Posterior cingulate gyrus (tissue), 11 donors: ENCODE measurements at regions not wholly inside any gene's neighbourhood (a gene's known extent, or its start where the extent isn't known, plus 50 kb on each side); places are given as distances from the start of the nearest gene placed in this dataset.

ENCODE experiments used
- DNase-seq, 10 donors: peaks; one replicate each; pipeline versions ENCODE4 v3.0.0 to v3.0.0-alpha.2; 2020 to 2021; ENCODE audit warnings: mixed read lengths in 3 of 10
- intact Hi-C: fragments of 100-400 bp; cut with DNase I; formaldehyde crosslinking; loops from one replicate; pipeline ENCODE4 v1.15.1; 2023

DNA sequence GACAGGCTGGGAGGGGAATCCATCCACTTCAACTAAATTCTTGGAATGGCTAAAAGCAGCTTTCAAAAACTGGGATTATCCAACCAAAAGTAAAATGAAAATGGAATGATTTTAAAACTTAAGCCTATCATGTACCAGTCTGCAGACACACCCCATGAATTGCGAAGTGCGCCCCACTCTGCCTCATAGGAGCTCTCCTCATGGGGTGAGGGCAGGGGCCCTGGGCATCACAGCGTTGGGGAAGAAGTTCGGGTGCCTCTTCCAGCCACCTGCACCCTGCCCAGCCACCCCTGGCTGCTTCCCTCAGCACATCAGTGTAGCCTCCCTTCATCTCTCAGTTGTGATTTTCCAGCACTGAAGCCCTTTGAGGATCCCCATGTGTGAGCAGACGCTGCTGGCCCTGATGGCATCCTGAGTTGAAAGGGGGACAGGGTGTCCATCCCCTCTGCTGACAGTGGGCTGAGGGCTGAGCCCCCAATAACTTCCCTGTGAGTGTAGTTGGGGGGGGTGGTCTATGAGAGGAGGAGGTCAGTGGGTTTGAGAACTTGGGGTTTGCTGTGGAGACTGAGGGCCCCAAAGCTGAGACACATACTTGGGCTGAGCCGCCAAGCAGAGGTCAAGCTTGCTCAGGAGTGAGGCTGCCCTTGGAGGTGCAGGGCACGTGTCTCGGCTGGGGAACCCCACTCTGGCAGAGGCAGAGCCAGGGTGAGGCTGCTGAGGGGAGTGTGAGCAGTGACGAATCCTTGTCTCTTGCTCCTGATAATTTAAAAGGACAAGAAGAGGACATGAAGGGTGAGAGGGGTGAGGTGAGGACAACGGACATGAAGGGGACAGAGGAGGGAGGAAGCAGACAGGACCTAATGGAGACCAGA lies 542.1 kb downstream of the TCERG1L start:
- peak in 2 of 10 donors; percentile 53 to 56 for DNase-seq
- intact Hi-C loops, result no loop called here

DNA sequence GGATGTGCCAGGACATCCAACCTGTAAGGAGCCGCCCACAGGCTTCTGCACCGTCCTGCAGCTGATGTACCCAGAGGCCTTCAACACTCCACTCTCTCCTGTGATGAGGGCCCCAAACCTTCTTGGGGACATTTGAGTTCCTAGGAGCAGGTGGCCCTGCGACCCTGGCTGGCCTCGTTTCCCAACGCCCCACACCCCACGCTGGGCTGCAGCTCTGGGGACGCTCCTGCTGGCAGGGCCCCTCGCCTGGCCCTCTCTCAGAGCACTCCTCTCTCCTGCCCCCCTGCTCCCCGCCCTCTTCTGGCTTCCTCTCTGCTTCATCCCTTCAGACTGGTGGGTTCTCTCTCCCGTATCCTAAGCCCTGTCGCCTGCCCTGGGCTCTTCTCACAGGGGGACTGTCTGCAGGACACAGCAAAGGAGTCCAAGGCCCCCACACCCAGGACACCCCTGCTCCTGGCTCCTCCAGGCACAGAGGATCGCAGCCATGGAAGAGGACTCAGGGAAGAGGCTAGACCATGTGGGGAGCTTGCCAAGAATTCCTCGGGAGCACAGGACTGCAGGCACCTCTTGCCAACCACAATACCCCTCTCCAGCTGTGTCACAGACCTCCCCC lies 541.4 kb downstream of the TCERG1L start:
- intact Hi-C loops, result no loop called here

DNA sequence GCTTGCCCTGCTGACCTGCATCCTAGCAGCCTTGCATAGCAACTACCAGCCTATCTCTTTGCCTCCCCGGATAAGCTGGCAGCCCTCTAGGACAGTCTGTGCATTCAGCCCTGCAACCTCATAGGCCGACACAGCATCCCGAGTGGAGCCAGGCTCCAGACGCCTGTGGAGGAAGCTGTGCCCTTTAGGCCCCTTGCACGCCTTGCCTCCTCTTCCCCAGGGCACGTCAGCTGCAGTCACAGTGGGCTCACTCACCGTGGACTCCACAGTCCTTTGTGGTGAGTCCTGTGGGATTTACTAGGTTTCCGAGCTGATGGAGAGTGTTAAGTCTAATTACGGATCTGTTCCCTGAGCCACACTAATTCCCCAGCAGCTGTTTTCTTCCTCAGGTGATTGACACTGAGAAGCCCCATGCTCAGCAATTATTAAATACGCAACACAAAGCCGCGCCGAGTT lies 540.0 kb downstream of the TCERG1L start:
- DNase-seq, result peak in 2 of 10 donors; percentile 47 to 65
- intact Hi-C loops, result no loop called here

More for the DNA sequence above, 541.4 kb downstream of the TCERG1L start:
- DNase-seq, result peak in 2 of 10 donors; percentile 28 to 74

GRCh38 chr10:130772056-130772455 lies 539.5 kb downstream of the TCERG1L start:
- intact Hi-C loops, result no loop called here
- DNase-seq, result peak in 2 of 10 donors; percentile 27 to 35

GRCh38 chr10:130772676-130773075 lies 538.8 kb downstream of the TCERG1L start:
- peak in 3 of 10 donors; percentile 27 to 72 (median 63) for DNase-seq
- intact Hi-C loops, result no loop called here

DNA sequence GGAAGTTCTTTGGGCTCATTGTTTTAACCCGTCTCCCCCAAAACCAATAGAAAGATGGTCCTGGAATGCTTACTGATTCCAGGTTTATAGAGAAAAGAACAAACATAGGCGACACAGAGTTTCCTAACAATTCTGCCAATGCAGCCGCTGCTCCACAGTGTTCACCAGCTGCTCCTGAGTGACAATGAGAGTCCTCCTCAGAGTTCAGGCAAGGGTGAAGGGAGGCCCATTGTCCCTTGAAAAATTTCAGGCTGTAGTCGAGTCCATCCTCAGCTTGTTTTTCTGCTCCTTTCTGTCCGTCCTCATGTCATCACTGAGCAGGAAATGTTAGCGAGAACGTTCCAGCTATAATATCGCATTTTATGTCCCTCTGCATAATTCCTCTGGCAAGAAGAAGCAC lies 537.6 kb downstream of the TCERG1L start:
- intact Hi-C loops, result no loop called here
- DNase-seq, result peak in 1 of 10 donors; percentile 24

DNA sequence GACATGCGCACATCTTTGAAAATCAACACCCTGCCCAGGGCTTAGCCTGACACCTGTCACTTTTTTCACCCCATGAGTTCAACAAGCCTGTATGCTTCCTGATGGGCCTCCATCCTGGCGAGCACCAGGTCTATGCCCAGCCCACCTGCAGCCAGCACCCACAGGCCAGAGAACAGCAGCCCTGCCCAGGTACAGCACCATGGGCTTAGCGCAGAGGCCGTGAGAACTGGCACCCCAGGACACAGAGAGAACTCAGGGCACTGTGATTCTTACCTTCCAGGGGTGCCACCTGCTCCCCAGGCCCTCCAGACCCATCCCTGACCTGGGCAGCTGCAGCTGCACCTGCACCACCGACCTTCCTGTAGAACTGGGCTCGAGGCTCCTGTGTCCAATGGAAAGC lies 536.6 kb downstream of the TCERG1L start:
- DNase-seq, result peak in 2 of 10 donors; percentile 17 to 62
- intact Hi-C loops, result no loop called here

- intact Hi-C loops, result no loop called here
- peak in 2 of 10 donors; percentile 6 to 54 for DNase-seq
These were observed 536.2 kb downstream of the TCERG1L start for GRCh38 chr10:130775311-130775710.

- DNase-seq, result peak in 2 of 10 donors; percentile 4 to 8
- intact Hi-C loops, result no loop called here
These were observed 534.8 kb downstream of the TCERG1L start for GRCh38 chr10:130776724-130777123.

DNA sequence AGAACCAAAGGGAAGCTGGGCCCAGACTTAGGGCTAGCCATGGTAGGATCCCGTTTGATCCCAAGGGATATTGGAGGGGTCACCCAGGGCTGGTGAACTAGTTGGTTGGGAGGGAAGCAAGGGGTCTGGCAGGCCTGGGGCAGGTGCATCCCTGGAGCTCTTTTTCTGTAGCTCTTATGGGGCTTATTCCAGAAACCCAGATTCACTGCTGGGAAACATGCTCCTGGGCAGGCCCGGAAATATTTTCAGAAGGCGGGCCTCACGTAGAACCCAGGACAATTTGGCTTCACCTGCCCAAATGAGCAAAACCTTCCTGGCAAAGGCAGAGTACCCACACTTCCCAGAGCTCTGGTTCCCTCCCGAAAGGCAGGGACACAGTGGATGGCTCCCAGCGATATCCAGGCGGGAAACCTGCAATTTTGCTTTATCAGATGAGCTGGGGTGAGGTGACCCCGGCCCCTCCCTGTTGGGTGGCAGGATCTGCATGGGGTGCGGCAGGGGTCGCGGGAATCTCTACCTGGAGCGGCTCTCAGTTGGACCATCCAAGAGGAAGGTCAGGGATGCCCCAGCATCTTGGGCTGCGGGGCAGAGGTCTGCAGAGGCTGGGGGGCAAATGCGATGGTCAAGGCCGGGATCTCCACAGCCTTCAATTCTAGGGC lies 533.9 kb downstream of the TCERG1L start:
- DNase-seq, result peak in 3 of 10 donors; percentile 43 to 75 (median 47)
- intact Hi-C loops, result no loop called here

DNA sequence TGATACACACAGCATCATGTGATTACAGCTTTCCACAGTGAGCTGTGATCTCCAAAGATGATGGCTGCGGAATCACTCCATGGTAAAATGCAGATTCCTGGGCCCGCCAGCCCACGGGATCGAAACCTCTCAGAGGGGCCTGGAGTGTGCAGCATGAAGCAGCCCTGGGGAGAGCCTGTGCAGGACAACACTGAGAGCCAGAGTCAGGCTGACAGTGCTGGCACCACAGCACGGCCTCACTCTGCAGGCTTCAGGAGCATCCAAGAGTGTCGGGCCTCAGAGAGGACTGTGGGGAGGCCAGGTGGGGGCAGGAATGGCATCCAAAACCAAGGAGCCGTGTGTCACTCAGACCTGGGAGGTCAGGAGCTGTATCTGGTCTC lies 533.4 kb downstream of the TCERG1L start:
- intact Hi-C loops, result no loop called here
- peak in 3 of 10 donors; percentile 31 to 76 (median 63) for DNase-seq

DNA sequence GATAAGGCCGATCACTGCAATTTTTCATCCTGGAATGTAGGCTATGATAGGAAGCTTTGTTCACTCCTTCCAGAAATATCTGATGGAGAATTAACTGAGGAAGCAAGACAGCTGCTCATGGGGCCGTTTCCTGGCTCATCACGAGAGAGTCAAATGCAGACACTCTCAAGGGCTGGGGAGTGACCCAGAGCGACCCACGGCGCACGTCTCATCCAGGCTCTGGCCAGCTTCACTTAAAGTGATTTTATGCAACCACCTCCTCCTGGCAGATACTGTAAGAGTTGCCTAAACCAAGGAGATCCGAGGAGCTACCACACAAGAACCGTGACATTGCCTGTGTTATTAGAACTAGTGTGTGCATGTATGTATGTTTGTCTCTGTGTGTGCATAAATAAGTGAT lies 530.8 kb downstream of the TCERG1L start:
- peak in 3 of 10 donors; percentile 40 to 49 (median 43) for DNase-seq
- intact Hi-C loops, result no loop called here

DNA sequence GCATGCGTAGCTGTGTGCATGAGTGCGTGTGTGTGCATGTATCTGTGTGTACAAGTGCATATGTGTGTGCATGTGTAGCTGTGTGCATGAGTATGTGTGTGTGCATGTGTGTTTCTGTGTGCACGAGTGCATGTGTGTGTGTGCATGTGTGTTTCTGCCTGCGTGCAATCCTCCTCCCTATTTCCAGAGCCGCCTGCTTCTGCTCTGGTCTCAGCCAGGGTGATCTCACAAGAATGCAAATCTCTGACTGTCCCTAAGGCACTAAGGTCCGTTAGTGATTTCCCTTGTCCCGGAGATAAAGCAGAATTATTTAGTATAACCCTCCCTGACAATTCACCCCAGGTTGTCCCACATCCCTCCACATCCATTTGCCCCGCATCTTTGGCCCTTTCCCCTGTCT lies 530.3 kb downstream of the TCERG1L start:
- intact Hi-C loops, result no loop called here
- peak in 2 of 10 donors; percentile 7 to 12 for DNase-seq

- intact Hi-C loops, result no loop called here
- DNase-seq, result peak in 2 of 10 donors; percentile 21 to 55
These were observed 529.9 kb downstream of the TCERG1L start for GRCh38 chr10:130781623-130782022.

DNA sequence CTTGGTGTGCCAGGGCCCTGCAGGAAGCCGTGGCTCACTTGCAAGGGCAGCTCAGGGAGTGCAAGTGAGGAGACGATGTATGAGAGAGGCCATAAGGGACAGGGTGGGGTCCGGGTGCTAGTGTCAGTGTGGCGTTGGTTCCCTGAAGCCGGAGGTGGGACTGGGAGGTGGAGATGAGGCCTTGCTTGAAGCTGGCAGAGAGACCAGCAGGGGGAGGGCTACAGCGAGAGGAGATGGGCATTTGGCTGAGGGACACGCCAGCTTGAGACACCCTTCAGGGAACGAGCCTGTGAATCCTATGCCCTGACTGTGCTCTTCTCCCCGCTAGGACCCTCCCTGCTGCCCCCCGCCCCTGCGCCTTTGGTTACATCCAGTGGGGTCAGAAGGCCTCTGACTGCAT lies 529.1 kb downstream of the TCERG1L start:
- peak in 3 of 10 donors; percentile 36 to 47 (median 40) for DNase-seq
- intact Hi-C loops, result no loop called here

DNA sequence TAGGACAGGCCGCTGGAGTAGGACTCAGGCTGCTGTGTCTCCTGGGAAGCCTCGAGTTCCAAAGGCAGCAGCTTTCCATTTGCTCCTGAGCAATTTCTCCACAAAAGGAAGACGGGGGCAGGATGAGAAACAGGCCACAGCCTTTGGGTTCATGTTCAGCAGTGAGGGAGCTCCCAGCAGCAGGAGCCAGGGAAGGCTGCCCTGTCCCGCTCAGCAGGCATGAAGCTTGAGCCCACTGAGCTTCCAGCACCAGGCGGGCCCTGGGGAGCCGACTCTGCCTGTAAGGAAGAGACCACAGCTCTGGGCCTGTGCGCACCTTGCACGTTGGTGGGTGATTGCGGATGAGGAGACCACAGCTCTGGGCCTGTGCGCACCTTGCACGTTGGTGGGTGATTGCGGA lies 527.2 kb downstream of the TCERG1L start:
- intact Hi-C loops, result no loop called here
- DNase-seq, result peak in 3 of 10 donors; percentile 31 to 74 (median 70)

DNA sequence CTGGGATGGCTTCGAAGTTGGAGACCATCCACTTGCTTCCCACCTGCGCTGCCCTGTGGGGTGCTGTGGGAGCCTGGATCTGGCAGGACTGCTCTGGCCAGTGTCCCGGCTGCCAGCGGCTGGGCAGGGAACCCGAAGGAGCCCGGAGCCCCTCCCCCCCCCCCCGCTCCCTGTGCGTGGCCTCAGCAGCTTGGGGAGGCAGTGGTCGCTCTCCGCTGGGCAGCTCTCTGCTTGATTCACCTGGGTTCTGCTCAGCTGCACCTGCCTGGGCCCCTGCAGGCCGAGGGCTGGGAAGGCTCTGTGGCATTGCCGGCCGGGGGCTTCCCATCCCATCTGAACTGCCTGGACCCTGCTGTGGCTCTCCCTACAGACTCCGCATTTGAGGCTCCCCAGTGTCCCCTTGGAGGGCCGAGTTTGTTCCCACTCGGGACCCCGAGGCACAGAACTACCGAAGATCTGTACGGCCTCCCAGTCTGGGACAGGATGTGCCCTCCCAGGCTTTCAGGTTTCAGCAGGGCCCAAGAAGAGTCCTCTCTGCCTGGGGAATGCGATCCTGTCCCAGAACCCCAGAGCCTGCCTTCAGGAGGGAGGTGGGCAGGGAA lies 525.1 kb downstream of the TCERG1L start:
- intact Hi-C loops, result no loop called here
- peak in 2 of 10 donors; percentile 62 to 70 for DNase-seq

DNA sequence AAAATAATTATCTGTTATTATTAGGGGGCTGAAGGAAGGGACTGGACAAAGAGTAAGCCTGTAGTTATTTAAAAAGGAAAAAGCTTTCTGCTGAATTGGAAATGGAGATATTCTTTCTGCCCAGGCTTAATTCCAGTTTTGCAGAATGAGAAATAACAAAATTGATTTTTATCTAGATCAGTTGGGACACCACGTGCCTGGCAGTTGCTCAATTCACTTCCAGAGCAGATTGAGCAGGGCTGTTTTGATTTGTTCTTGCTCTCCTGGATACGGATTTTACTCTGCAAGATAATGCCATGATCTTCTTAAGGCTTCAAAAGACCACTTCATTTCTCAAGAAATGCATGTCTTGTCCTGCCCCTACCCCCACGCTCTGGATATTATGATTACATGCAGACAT lies 524.3 kb downstream of the TCERG1L start:
- intact Hi-C loops, result no loop called here
- DNase-seq, result peak in 2 of 10 donors; percentile 4 to 26

GRCh38 chr10:130787821-130788220 lies 523.7 kb downstream of the TCERG1L start:
- DNase-seq, result peak in 2 of 10 donors; percentile 48 to 76
- intact Hi-C loops, result no loop called here

DNA sequence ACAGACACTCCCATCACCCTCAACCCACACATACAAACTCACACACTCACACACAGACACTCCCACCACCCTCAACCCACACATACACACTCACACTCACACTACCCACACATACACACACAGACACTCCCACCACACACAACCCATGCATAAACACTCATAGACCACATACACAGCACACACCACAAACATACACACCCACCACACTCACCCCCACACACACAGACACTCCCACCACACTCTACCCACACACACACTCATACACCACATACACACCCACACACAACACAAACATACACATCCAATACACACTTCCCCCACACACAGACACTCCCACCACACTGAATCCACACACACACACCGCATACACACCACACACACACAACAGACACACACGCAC lies 521.2 kb downstream of the TCERG1L start:
- peak in 2 of 10 donors; percentile 12 to 21 for DNase-seq
- intact Hi-C loops, result no loop called here
